ENCODE measurements at regions not wholly inside any gene's neighbourhood (a gene's known extent, or its start where the extent isn't known, plus 50 kb on each side); places are given as distances from the start of the nearest gene placed in this dataset.

DNA sequence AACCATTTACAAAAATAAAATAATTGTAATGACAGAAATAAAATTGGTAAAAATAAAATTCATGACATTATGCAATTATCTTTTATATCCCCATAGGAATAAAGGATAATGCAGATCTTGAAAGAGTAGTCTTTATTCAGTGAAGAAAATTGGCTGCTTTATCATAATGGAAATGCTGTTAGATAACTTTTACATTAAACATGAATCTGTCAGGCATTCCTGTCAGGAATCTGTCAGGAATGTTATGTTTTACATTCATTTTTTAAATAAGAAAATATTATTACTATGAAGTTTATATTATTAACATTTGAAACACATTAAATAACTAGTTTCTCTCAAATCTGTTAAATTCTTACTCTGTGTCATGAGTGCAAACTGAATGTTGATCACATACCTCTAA, 1024.7 kb upstream of the TMEFF2 start:
- Histone ChIP-seq H3K79me2 (ENCODE audit: low read length) (no peaks in the 10 kb centered on the region), H3F3A (ENCODE audit: low read length, unreplicated experiment) (no peaks in the 10 kb centered on the region), H3K36me3 (ENCODE audit: low read depth, low read length) (no peaks in the 10 kb centered on the region), H3K4me3 (ENCODE audit: low read length) (no peak overlapping the region), H3K27me3 (ENCODE audit: low read length) (no peaks in the 10 kb centered on the region), H2AFZ (ENCODE audit: low read length) (no peak overlapping the region), H3K27ac (ENCODE audit: low read length) (no peak overlapping the region), H3K9ac (ENCODE audit: low read length) (no peak overlapping the region), H3K9me2 (replicated peaks; ENCODE audit: low read length) (no peaks in the 10 kb centered on the region), H3K4me1 (ENCODE audit: insufficient read depth, low read length) (no peaks in the 10 kb centered on the region), H3K4me2 (ENCODE audit: low read length) (no peak overlapping the region), H3K9me3 (ENCODE audit: low read length) (no peaks in the 10 kb centered on the region), H4K20me1 (ENCODE audit: low read length) (no peaks in the 10 kb centered on the region)
- DNase-seq (no peak), ATAC-seq (no peak)
- intact Hi-C loops (cut with micrococcal nuclease) = no loop called here
- CTCF ChIA-PET = no interaction called here
- POLR2A ChIA-PET (ENCODE audit: unreplicated experiment) = no interaction called here
- BruUV-seq (replicated peaks) = no TSS peak
- TF ChIP-seq, protein P1, sequence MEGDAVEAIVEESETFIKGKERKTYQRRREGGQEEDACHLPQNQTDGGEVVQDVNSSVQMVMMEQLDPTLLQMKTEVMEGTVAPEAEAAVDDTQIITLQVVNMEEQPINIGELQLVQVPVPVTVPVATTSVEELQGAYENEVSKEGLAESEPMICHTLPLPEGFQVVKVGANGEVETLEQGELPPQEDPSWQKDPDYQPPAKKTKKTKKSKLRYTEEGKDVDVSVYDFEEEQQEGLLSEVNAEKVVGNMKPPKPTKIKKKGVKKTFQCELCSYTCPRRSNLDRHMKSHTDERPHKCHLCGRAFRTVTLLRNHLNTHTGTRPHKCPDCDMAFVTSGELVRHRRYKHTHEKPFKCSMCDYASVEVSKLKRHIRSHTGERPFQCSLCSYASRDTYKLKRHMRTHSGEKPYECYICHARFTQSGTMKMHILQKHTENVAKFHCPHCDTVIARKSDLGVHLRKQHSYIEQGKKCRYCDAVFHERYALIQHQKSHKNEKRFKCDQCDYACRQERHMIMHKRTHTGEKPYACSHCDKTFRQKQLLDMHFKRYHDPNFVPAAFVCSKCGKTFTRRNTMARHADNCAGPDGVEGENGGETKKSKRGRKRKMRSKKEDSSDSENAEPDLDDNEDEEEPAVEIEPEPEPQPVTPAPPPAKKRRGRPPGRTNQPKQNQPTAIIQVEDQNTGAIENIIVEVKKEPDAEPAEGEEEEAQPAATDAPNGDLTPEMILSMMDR (conservative IDR thresholded peaks at IDR 0.05; ENCODE audit: low read depth, low read length) = no peak
- TF ChIP-seq EZH2 (IDR thresholded peaks at IDR 0.05; ENCODE audit: low read length, unreplicated experiment) = no peak
- no peak for TF ChIP-seq EZH2phosphoT487 (IDR thresholded peaks at IDR 0.05; ENCODE audit: borderline replicate concordance, low read length)

DNA sequence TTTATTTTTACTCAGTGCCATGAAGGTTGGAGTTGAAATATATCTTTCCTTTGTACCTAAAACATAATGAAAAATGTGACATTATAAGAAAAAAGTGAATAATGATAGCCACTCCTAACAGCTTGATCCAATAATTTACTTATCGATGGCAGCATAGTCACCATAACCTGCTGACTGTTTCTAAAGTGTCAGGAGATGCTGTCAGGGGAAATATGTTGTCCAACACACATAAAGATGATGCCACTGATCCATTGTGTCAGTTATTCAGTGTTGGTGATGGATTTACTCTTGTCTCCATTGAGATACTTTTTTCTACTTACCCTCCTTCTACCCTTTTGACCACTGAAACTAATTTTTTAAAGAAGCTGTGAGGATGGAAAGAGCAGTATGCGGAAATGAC, 1006.9 kb upstream of the TMEFF2 start:
- Histone ChIP-seq H3K4me3 (ENCODE audit: low read length) (no peak overlapping the region), H2AFZ (ENCODE audit: low read length) (no peak overlapping the region), H3K4me1 (ENCODE audit: insufficient read depth, low read length) (no peaks in the 10 kb centered on the region), H3K27me3 (ENCODE audit: low read length) (no peaks in the 10 kb centered on the region), H4K20me1 (ENCODE audit: low read length) (no peaks in the 10 kb centered on the region), H3K4me2 (ENCODE audit: low read length) (no peak overlapping the region), H3K9me3 (ENCODE audit: low read length) (no peaks in the 10 kb centered on the region), H3K36me3 (ENCODE audit: low read depth, low read length) (no peaks in the 10 kb centered on the region), H3F3A (ENCODE audit: low read length, unreplicated experiment) (no peaks in the 10 kb centered on the region), H3K27ac (ENCODE audit: low read length) (no peak overlapping the region), H3K79me2 (ENCODE audit: low read length) (no peaks in the 10 kb centered on the region), H3K9me2 (replicated peaks; ENCODE audit: low read length) (no peaks in the 10 kb centered on the region), H3K9ac (ENCODE audit: low read length) (no peak overlapping the region)
- TF ChIP-seq, protein P1 (conservative IDR thresholded peaks at IDR 0.05; ENCODE audit: low read depth, low read length) = no peak
- TF ChIP-seq EZH2 (IDR thresholded peaks at IDR 0.05; ENCODE audit: low read length, unreplicated experiment) = no peak
- TF ChIP-seq EZH2phosphoT487 (IDR thresholded peaks at IDR 0.05; ENCODE audit: borderline replicate concordance, low read length) = no peak
- DNase-seq (no peak), ATAC-seq (no peak)
- no TSS peak for BruUV-seq (replicated peaks)
- intact Hi-C loops (cut with micrococcal nuclease) = no loop called here
- ChIA-PET POLR2A (ENCODE audit: unreplicated experiment) (no interaction called here), CTCF (no interaction called here)

DNA sequence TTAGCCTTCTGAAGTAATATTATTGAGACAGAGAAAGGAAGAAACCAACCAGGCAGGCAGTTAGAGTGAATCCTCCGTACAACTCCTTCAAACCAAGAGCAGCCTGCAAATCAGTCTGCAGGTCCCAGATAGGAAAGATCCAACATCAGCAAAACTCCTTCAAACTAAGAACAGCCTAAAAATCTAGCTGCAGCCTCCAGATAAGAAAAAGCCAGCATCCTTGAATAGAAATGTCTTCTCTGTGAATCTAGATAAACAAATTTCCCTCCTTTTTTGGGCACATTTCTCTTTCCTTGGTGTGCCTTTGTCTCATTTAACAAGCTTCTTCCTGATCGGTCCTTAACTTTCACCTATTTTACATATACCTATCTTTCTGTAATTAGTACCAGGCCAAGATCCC, 1004.6 kb upstream of the TMEFF2 start:
- Histone ChIP-seq H4K20me1 (ENCODE audit: low read length) (no peaks in the 10 kb centered on the region), H3K4me2 (ENCODE audit: low read length) (no peak overlapping the region), H3K27ac (ENCODE audit: low read length) (no peak overlapping the region), H3K27me3 (ENCODE audit: low read length) (no peaks in the 10 kb centered on the region), H3K9me3 (ENCODE audit: low read length) (no peaks in the 10 kb centered on the region), H3K9ac (ENCODE audit: low read length) (no peak overlapping the region), H3K79me2 (ENCODE audit: low read length) (no peaks in the 10 kb centered on the region), H3F3A (ENCODE audit: low read length, unreplicated experiment) (no peaks in the 10 kb centered on the region), H3K4me1 (ENCODE audit: insufficient read depth, low read length) (no peaks in the 10 kb centered on the region), H3K9me2 (replicated peaks; ENCODE audit: low read length) (no peaks in the 10 kb centered on the region), H2AFZ (ENCODE audit: low read length) (no peak overlapping the region), H3K4me3 (ENCODE audit: low read length) (no peak overlapping the region), H3K36me3 (ENCODE audit: low read depth, low read length) (no peaks in the 10 kb centered on the region)
- ATAC-seq (no peak), DNase-seq (no peak)
- intact Hi-C loops (cut with micrococcal nuclease) = no loop called here
- BruUV-seq (replicated peaks) = no TSS peak
- ChIA-PET POLR2A (ENCODE audit: unreplicated experiment) (interaction anchor here (0.6 kb wide), 1 partner anchor 25 kb away, joined by 3 read pairs; no protein-coding TSS in a partner anchor), CTCF (no interaction called here)
- TF ChIP-seq, protein P1 (conservative IDR thresholded peaks at IDR 0.05; ENCODE audit: low read depth, low read length) = no peak
- TF ChIP-seq EZH2phosphoT487 (IDR thresholded peaks at IDR 0.05; ENCODE audit: borderline replicate concordance, low read length) (no peak), EZH2 (IDR thresholded peaks at IDR 0.05; ENCODE audit: low read length, unreplicated experiment) (no peak)
